H9 (cell line): ENCODE measurements at regions not wholly inside any gene's neighbourhood (a gene's known extent, or its start where the extent isn't known, plus 50 kb on each side); places are given as distances from the start of the nearest gene placed in this dataset.

Experiments
- DNase-seq: peaks from one replicate; pipeline ENCODE4 v3.0.0-alpha.2; 2017
- H2AFZ ChIP-seq: one replicate; pipeline ENCODE4 v1.6.1; 2013; ENCODE audit warnings: mild to moderate bottlenecking, low read length, control low read depth, moderate library complexity
- H2AK5ac ChIP-seq: 2 replicates; pipeline ENCODE4 v1.6.1; 2013; ENCODE audit warnings: low read length, control low read depth, mixed read lengths; ENCODE audit not compliant: insufficient read length
- H2BK120ac ChIP-seq: one replicate; pipeline ENCODE4 v1.6.1; 2013; ENCODE audit warnings: low read depth, mild to moderate bottlenecking, low read length, control low read depth, inconsistent platforms; ENCODE audit not compliant: poor library complexity, severe bottlenecking
- H2BK12ac ChIP-seq: 2 replicates; pipeline ENCODE4 v1.6.1; 2013; ENCODE audit warnings: low read length, control low read depth, mixed read lengths, low read depth; ENCODE audit not compliant: insufficient read length
- H2BK15ac ChIP-seq: 2 replicates; pipeline ENCODE4 v1.6.1; 2013; ENCODE audit warnings: low read depth, low read length, control low read depth
- H2BK20ac ChIP-seq: one replicate; pipeline ENCODE4 v1.6.1; 2013; ENCODE audit warnings: low read depth, mild to moderate bottlenecking, low read length, control low read depth, inconsistent platforms; ENCODE audit not compliant: poor library complexity, severe bottlenecking
- H2BK5ac ChIP-seq: 2 replicates; pipeline ENCODE4 v1.6.1; 2013; ENCODE audit warnings: low read length, control low read depth, mixed read lengths; ENCODE audit not compliant: insufficient read length
- H3K14ac ChIP-seq: 2 replicates; pipeline ENCODE4 v1.6.1; 2013; ENCODE audit warnings: low read length, control low read depth; ENCODE audit not compliant: insufficient read depth
- H3K18ac ChIP-seq: 2 replicates; pipeline ENCODE4 v1.6.1; 2013; ENCODE audit warnings: low read depth, mild to moderate bottlenecking, mixed read lengths, low read length, control low read depth; ENCODE audit not compliant: insufficient read length
- H3K23ac ChIP-seq: 2 replicates; pipeline ENCODE4 v1.6.1; 2013; ENCODE audit warnings: low read length, control low read depth, mixed read lengths, low read depth; ENCODE audit not compliant: insufficient read length
- H3K23me2 ChIP-seq: 2 replicates; pipeline ENCODE4 v1.6.1; 2013; ENCODE audit warnings: low read depth, mild to moderate bottlenecking, mixed read lengths, low read length, control low read depth; ENCODE audit not compliant: insufficient read length, poor library complexity, severe bottlenecking
- H3K27ac ChIP-seq: 2 replicates; pipeline ENCODE4 v1.5.1; 2013; ENCODE audit warnings: low read length, control low read depth, mixed read lengths, low read depth; ENCODE audit not compliant: insufficient read length
- H3K27me3 ChIP-seq: 2 replicates; pipeline ENCODE4 v1.6.1; 2013; ENCODE audit warnings: low read length, control low read depth, inconsistent platforms; ENCODE audit not compliant: insufficient read depth
- H3K4ac ChIP-seq: 2 replicates; pipeline ENCODE4 v1.6.1; 2013; ENCODE audit warnings: low read depth, mild to moderate bottlenecking, control low read depth, inconsistent platforms, low read length, moderate library complexity
- H3K4me1 ChIP-seq: 2 replicates; pipeline ENCODE4 v1.6.1; 2013; ENCODE audit warnings: low read length, control low read depth, inconsistent platforms; ENCODE audit not compliant: insufficient read depth
- H3K4me2 ChIP-seq: 2 replicates; pipeline ENCODE4 v1.6.1; 2013; ENCODE audit warnings: low read length, control low read depth, mixed read lengths; ENCODE audit not compliant: insufficient read length, insufficient read depth
- H3K56ac ChIP-seq: 2 replicates; pipeline ENCODE4 v1.6.1; 2013; ENCODE audit warnings: low read depth, mild to moderate bottlenecking, mixed read lengths, low read length, control low read depth; ENCODE audit not compliant: insufficient read length
- H3K79me1 ChIP-seq: 2 replicates; pipeline ENCODE4 v1.6.1; 2013; ENCODE audit warnings: low read depth, mild to moderate bottlenecking, moderate library complexity, low read length, control low read depth, inconsistent platforms; ENCODE audit not compliant: insufficient read depth, poor library complexity, severe bottlenecking
- H3K79me2 ChIP-seq: 2 replicates; pipeline ENCODE4 v1.6.1; 2013; ENCODE audit warnings: low read length, control low read depth, inconsistent platforms; ENCODE audit not compliant: insufficient read depth
- H3K9ac ChIP-seq: 2 replicates; pipeline ENCODE4 v1.6.1; 2013; ENCODE audit warnings: low read length, control low read depth, mixed read lengths; ENCODE audit not compliant: insufficient read length; ENCODE audit errors: extremely low read depth
- H3K9me3 ChIP-seq: one replicate; pipeline ENCODE4 v1.6.1; 2013; ENCODE audit warnings: low read depth, low read length, inconsistent platforms; ENCODE audit not compliant: control insufficient read depth
- H3T11ph ChIP-seq: one replicate; pipeline ENCODE4 v1.6.1; 2013; ENCODE audit warnings: mild to moderate bottlenecking, low read length, control low read depth, inconsistent platforms
- H4K20me1 ChIP-seq: one replicate; pipeline ENCODE4 v1.6.1; 2013; ENCODE audit not compliant: control insufficient read depth, insufficient read length, insufficient read depth
- H4K5ac ChIP-seq: 2 replicates; pipeline ENCODE4 v1.6.1; 2013; ENCODE audit warnings: low read depth, mild to moderate bottlenecking, mixed read lengths, low read length, control low read depth; ENCODE audit not compliant: insufficient read length
- H4K8ac ChIP-seq: replicated peaks from 2 replicates; pipeline ENCODE4 v1.6.1; 2013; ENCODE audit warnings: low read length, control low read depth, mixed read lengths, low read depth; ENCODE audit not compliant: insufficient read length
- H4K91ac ChIP-seq: 2 replicates; pipeline ENCODE4 v1.6.1; 2013; ENCODE audit warnings: low read depth, mild to moderate bottlenecking, moderate library complexity, mixed read lengths, low read length, control low read depth; ENCODE audit not compliant: insufficient read length
- H3K27ac Mint-ChIP-seq, 3 experiments: 2 replicates in 2 of 3; 3 replicates in 1 of 3; pipeline ENCODE4 v1.8.0; 2020 to 2021; ENCODE audit warnings: mixed read lengths in 3 of 3, mild to moderate bottlenecking in 1 of 3, moderate library complexity in 1 of 3
- H3K27me3 Mint-ChIP-seq: 2 replicates; pipeline ENCODE4 v1.8.0; 2021; ENCODE audit warnings: low read depth, mild to moderate bottlenecking, moderate library complexity, mixed read lengths
- H3K36me3 Mint-ChIP-seq, 3 experiments: 2 replicates in 2 of 3; 3 replicates in 1 of 3; pipeline ENCODE4 v1.8.0; 2020 to 2021; ENCODE audit warnings: low read depth in 3 of 3, mixed read lengths in 3 of 3; ENCODE audit not compliant: insufficient read depth in 1 of 3
- H3K4me1 Mint-ChIP-seq, 2 experiments: 2 replicates each; pipeline ENCODE4 v1.8.0; 2020; ENCODE audit warnings: mixed read lengths in 2 of 2
- H3K4me3 Mint-ChIP-seq, 2 experiments: 2 replicates in 1 of 2; 3 replicates in 1 of 2; pipeline ENCODE4 v1.8.0; 2020 to 2021; ENCODE audit warnings: mild to moderate bottlenecking in 2 of 2, mixed read lengths in 2 of 2, moderate library complexity in 1 of 2
- H3K9me3 Mint-ChIP-seq, 2 experiments: 2 replicates in 1 of 2; 3 replicates in 1 of 2; pipeline ENCODE4 v1.8.0; 2020; ENCODE audit warnings: mild to moderate bottlenecking in 2 of 2, mixed read lengths in 2 of 2, moderate library complexity in 1 of 2
- WGBS: extraction: QIAGEN DNeasy Blood & Tissue Kit; methylation state at CpG from one replicate; pipeline ENCODE4 v1.1.7; 2013; ENCODE audit warnings: missing lambda C conversion rate, low lambda C conversion rate, mixed read lengths; ENCODE audit not compliant: insufficient read length; ENCODE audit errors: extremely low coverage; 5-methylcytosine and 5-hydroxymethylcytosine counted together
- TF ChIP-seq, protein P1 (sequence below): fragments of 200-600 bp; sonication (generic); conservative IDR thresholded peaks from 3 replicates; pipeline ENCODE4 v1.8.0; 2021; ENCODE audit warnings: antibody characterized with exemption, mild to moderate bottlenecking

- Histone ChIP-seq H2AK5ac (no peak overlapping the region), H4K5ac (no peak overlapping the region), H2AFZ (no peak overlapping the region), H3K23me2 (no peaks in the 10 kb centered on the region), H3K14ac (no peak overlapping the region), H3K4me2 (no peak overlapping the region), H3K79me1 (no peaks in the 10 kb centered on the region), H3K9me3 (no peaks in the 10 kb centered on the region), H2BK12ac (no peak overlapping the region), H2BK15ac (no peak overlapping the region), H4K91ac (no peak overlapping the region), H3K79me2 (no peaks in the 10 kb centered on the region), H3K18ac (no peak overlapping the region), H2BK5ac (no peak overlapping the region), H3K56ac (no peak overlapping the region), H3K4me1 (no peaks in the 10 kb centered on the region), H3K23ac (no peak overlapping the region), H2BK20ac (no peak overlapping the region), H3K4ac (no peak overlapping the region), H3K27ac (no peak overlapping the region), H3K9ac (no peak overlapping the region), H4K20me1 (no peaks in the 10 kb centered on the region), H4K8ac (no peak overlapping the region), H3K27me3 (no peaks in the 10 kb centered on the region), H3T11ph (no peak overlapping the region), H2BK120ac (no peak overlapping the region)
- Mint-ChIP-seq H3K9me3 (no peaks in the 10 kb centered on the region), H3K27ac (no peak overlapping the region), H3K27me3 (peaks cover 3% of the 10 kb centered on the region), H3K36me3 (no peaks in the 10 kb centered on the region; a peak in 1 of 7 replicates), H3K4me3 (no peak overlapping the region), H3K4me1 (no peaks in the 10 kb centered on the region)
- no peak for DNase-seq
- no CpG with 5 or more reads among the region's 7 CpGs for WGBS
- TF ChIP-seq, protein P1, sequence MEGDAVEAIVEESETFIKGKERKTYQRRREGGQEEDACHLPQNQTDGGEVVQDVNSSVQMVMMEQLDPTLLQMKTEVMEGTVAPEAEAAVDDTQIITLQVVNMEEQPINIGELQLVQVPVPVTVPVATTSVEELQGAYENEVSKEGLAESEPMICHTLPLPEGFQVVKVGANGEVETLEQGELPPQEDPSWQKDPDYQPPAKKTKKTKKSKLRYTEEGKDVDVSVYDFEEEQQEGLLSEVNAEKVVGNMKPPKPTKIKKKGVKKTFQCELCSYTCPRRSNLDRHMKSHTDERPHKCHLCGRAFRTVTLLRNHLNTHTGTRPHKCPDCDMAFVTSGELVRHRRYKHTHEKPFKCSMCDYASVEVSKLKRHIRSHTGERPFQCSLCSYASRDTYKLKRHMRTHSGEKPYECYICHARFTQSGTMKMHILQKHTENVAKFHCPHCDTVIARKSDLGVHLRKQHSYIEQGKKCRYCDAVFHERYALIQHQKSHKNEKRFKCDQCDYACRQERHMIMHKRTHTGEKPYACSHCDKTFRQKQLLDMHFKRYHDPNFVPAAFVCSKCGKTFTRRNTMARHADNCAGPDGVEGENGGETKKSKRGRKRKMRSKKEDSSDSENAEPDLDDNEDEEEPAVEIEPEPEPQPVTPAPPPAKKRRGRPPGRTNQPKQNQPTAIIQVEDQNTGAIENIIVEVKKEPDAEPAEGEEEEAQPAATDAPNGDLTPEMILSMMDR, result no peak
These were observed 787.3 kb upstream of the RBFOX1 start for GRCh38 chr16:6545329-6545728.
